ENCODE measurements at regions not wholly inside any gene's neighbourhood (a gene's known extent, or its start where the extent isn't known, plus 50 kb on each side); places are given as distances from the start of the nearest gene placed in this dataset.
"Not testable (repeated sequence)": the region's sequence is repeated elsewhere in the genome, so short reads cannot be mapped to it uniquely, and the experiment has no call there.

GRCh38 chr21:35394049-35394448 is 344.9 kb upstream of the RUNX1 start:
- no peak for DNase-seq (ENCODE audit: low spot score in 2 of 2)
- ATAC-seq (ENCODE audit: low read depth), result no peak
- no peak overlapping the region for H3K4me3 Mint-ChIP-seq
- no peaks in the 10 kb centered on the region for H3K36me3 Mint-ChIP-seq
- H3K27me3 Mint-ChIP-seq, result peaks cover 6% of the 10 kb centered on the region
- no peak overlapping the region for H3K27ac Mint-ChIP-seq
- no peaks in the 10 kb centered on the region for H3K9me3 Mint-ChIP-seq
- H3K4me1 Mint-ChIP-seq, result peaks cover 2% of the 10 kb centered on the region

GRCh38 chr21:35390013-35390776 is 341.1 kb upstream of the RUNX1 start:
- H3K27ac Mint-ChIP-seq, result no peak overlapping the region
- H3K36me3 Mint-ChIP-seq, result peaks cover 4% of the 10 kb centered on the region
- H3K9me3 Mint-ChIP-seq, result peaks cover 3% of the 10 kb centered on the region
- no peaks in the 10 kb centered on the region for H3K4me1 Mint-ChIP-seq
- ATAC-seq (ENCODE audit: low read depth) (no peak), DNase-seq (ENCODE audit: low spot score in 2 of 2) (no peak)
- H3K4me3 Mint-ChIP-seq, result no peak overlapping the region
- peaks cover 3% of the 10 kb centered on the region for H3K27me3 Mint-ChIP-seq

GRCh38 chr21:35386491-35387079 is 337.5 kb upstream of the RUNX1 start:
- Mint-ChIP-seq H3K4me3 (no peak overlapping the region), H3K36me3 (peaks cover 4% of the 10 kb centered on the region), H3K27me3 (peaks cover 4% of the 10 kb centered on the region), H3K27ac (no peak overlapping the region), H3K9me3 (peaks cover 3% of the 10 kb centered on the region), H3K4me1 (no peaks in the 10 kb centered on the region)
- DNase-seq (ENCODE audit: low spot score in 2 of 2) (no peak), ATAC-seq (ENCODE audit: low read depth) (no peak)

GRCh38 chr21:35384375-35384774 is 335.3 kb upstream of the RUNX1 start:
- H3K9me3 Mint-ChIP-seq, result peaks cover 3% of the 10 kb centered on the region
- H3K27me3 Mint-ChIP-seq, result peaks cover 4% of the 10 kb centered on the region
- H3K36me3 Mint-ChIP-seq, result peaks cover 4% of the 10 kb centered on the region
- no peak for DNase-seq (ENCODE audit: low spot score in 2 of 2)
- H3K27ac Mint-ChIP-seq, result no peak overlapping the region
- H3K4me3 Mint-ChIP-seq, result no peak overlapping the region
- ATAC-seq (ENCODE audit: low read depth), result no peak
- H3K4me1 Mint-ChIP-seq, result no peaks in the 10 kb centered on the region

GRCh38 chr21:35382696-35383095 is 333.6 kb upstream of the RUNX1 start:
- Mint-ChIP-seq H3K36me3 (no peaks in the 10 kb centered on the region), H3K27ac (no peak overlapping the region), H3K4me1 (no peaks in the 10 kb centered on the region), H3K9me3 (no peaks in the 10 kb centered on the region), H3K27me3 (peaks cover 8% of the 10 kb centered on the region), H3K4me3 (no peak overlapping the region)
- DNase-seq (ENCODE audit: low spot score in 2 of 2) (no peak), ATAC-seq (ENCODE audit: low read depth) (no peak)

GRCh38 chr21:35381743-35382310 is 332.7 kb upstream of the RUNX1 start:
- Mint-ChIP-seq H3K27ac (no peak overlapping the region), H3K27me3 (peaks cover 8% of the 10 kb centered on the region), H3K9me3 (no peaks in the 10 kb centered on the region), H3K36me3 (no peaks in the 10 kb centered on the region), H3K4me1 (no peaks in the 10 kb centered on the region), H3K4me3 (no peak overlapping the region)
- no peak for DNase-seq (ENCODE audit: low spot score in 2 of 2)
- ATAC-seq (ENCODE audit: low read depth), result no peak

- not testable (repeated sequence) for ATAC-seq (ENCODE audit: low read depth); H3K9me3 Mint-ChIP-seq
Measured at GRCh38 chr21:35380304-35380703, 331.2 kb upstream of the RUNX1 start.

GRCh38 chr21:35378881-35379280 is 329.8 kb upstream of the RUNX1 start:
- Mint-ChIP-seq H3K4me1 (no peaks in the 10 kb centered on the region), H3K36me3 (no peaks in the 10 kb centered on the region), H3K4me3 (no peak overlapping the region), H3K27me3 (peaks cover 6% of the 10 kb centered on the region), H3K9me3 (no peaks in the 10 kb centered on the region), H3K27ac (no peak overlapping the region)
- ATAC-seq (ENCODE audit: low read depth) (no peak), DNase-seq (ENCODE audit: low spot score in 2 of 2) (no peak)

More at GRCh38 chr21:35380304-35380703, 331.2 kb upstream of the RUNX1 start:
- H3K4me1 Mint-ChIP-seq; H3K36me3 Mint-ChIP-seq; DNase-seq (ENCODE audit: low spot score in 2 of 2); H3K27ac Mint-ChIP-seq; H3K4me3 Mint-ChIP-seq: not testable (repeated sequence)
- H3K27me3 Mint-ChIP-seq, result peaks cover 10% of the 10 kb centered on the region

- Mint-ChIP-seq H3K9me3 (no peaks in the 10 kb centered on the region), H3K36me3 (no peaks in the 10 kb centered on the region), H3K4me1 (peaks cover 4% of the 10 kb centered on the region), H3K27ac (no peak overlapping the region), H3K27me3 (peaks cover 6% of the 10 kb centered on the region), H3K4me3 (no peak overlapping the region)
- DNase-seq (ENCODE audit: low spot score in 2 of 2), result no peak
- ATAC-seq (ENCODE audit: low read depth), result no peak
Measured at GRCh38 chr21:35377505-35378090, 328.5 kb upstream of the RUNX1 start.

- H3K4me1 Mint-ChIP-seq, result peaks cover 4% of the 10 kb centered on the region
- ATAC-seq (ENCODE audit: low read depth) (no peak), DNase-seq (ENCODE audit: low spot score in 2 of 2) (no peak)
- no peaks in the 10 kb centered on the region for H3K9me3 Mint-ChIP-seq
- no peak overlapping the region for H3K27ac Mint-ChIP-seq
- H3K4me3 Mint-ChIP-seq, result no peak overlapping the region
- H3K36me3 Mint-ChIP-seq, result no peaks in the 10 kb centered on the region
- H3K27me3 Mint-ChIP-seq, result peaks cover 6% of the 10 kb centered on the region
Measured at GRCh38 chr21:35376406-35377135, 327.5 kb upstream of the RUNX1 start.

- Mint-ChIP-seq H3K4me3 (no peak overlapping the region), H3K9me3 (no peaks in the 10 kb centered on the region), H3K27me3 (peaks cover 6% of the 10 kb centered on the region), H3K27ac (no peak overlapping the region), H3K4me1 (peaks cover 4% of the 10 kb centered on the region), H3K36me3 (no peaks in the 10 kb centered on the region)
- DNase-seq (ENCODE audit: low spot score in 2 of 2), result no peak
- ATAC-seq (ENCODE audit: low read depth), result no peak
Measured at GRCh38 chr21:35375115-35375514, 326.0 kb upstream of the RUNX1 start.

- Mint-ChIP-seq H3K36me3 (no peaks in the 10 kb centered on the region), H3K9me3 (no peaks in the 10 kb centered on the region), H3K27me3 (peaks cover 5% of the 10 kb centered on the region), H3K27ac (no peak overlapping the region), H3K4me1 (peaks cover 4% of the 10 kb centered on the region), H3K4me3 (no peak overlapping the region)
- DNase-seq (ENCODE audit: low spot score in 2 of 2) (no peak), ATAC-seq (ENCODE audit: low read depth) (no peak)
Measured at GRCh38 chr21:35373998-35374397, 324.9 kb upstream of the RUNX1 start.

- DNase-seq (ENCODE audit: low spot score in 2 of 2) (no peak), ATAC-seq (ENCODE audit: low read depth) (no peak)
- H3K27me3 Mint-ChIP-seq, result peaks cover 3% of the 10 kb centered on the region
- H3K4me3 Mint-ChIP-seq, result no peak overlapping the region
- peaks cover 4% of the 10 kb centered on the region for H3K4me1 Mint-ChIP-seq
- no peaks in the 10 kb centered on the region for H3K9me3 Mint-ChIP-seq
- no peaks in the 10 kb centered on the region for H3K36me3 Mint-ChIP-seq
- no peak overlapping the region for H3K27ac Mint-ChIP-seq
Measured at GRCh38 chr21:35372201-35372600, 323.1 kb upstream of the RUNX1 start.

- Mint-ChIP-seq H3K4me3 (no peak overlapping the region), H3K27me3 (no peaks in the 10 kb centered on the region), H3K9me3 (no peaks in the 10 kb centered on the region), H3K4me1 (peaks cover 4% of the 10 kb centered on the region), H3K36me3 (no peaks in the 10 kb centered on the region), H3K27ac (no peak overlapping the region)
- no peak for DNase-seq (ENCODE audit: low spot score in 2 of 2)
- no peak for ATAC-seq (ENCODE audit: low read depth)
Measured at GRCh38 chr21:35370671-35371070, 321.6 kb upstream of the RUNX1 start.

All from memory B cell (primary cell).